ENCODE measurements at regions not wholly inside any gene's neighbourhood (a gene's known extent, or its start where the extent isn't known, plus 50 kb on each side); places are given as distances from the start of the nearest gene placed in this dataset.
"Not testable (repeated sequence)": the region's sequence is repeated elsewhere in the genome, so short reads cannot be mapped to it uniquely, and the experiment has no call there.

DNA sequence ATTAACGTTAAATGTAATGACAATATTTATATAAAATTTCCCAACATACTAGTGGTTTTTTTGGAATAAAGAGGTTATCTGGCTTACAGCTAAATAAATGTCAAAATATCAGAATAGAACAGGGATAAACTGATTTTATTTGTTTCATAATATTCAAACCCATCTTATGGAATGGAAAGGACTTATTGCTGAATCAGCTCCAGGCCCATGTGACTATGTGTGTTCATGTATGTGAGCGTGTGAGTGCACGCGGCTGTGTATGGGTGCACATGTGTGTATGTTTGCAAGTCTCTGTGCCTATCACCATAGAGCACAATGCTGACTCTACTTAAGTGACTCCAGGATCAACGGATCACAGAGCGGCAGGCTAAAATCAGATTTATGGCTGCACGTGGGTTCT, 392.3 kb upstream of the GRM7 start:
- DNase-seq, result no peak

DNA sequence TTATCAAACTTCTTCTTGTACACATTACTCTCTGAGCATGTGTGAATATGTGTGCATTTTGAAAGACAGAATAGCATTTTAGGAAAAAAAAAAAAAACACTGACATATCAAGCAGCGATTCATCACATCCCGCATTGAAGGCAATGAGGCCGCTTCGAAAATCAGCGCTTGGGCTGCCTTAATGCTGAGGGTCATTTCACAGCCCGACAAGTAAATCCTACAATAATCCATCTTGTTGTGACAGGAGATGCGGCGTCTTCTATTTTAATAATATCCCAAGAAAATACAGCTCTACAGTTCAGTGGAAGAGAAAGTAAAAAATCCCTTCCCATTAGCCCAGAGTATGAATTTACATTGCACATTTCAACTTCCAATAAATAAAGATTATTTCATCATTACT, 389.2 kb upstream of the GRM7 start:
- DNase-seq, result no peak

- DNase-seq, result not testable (repeated sequence)
These were observed 370.2 kb upstream of the GRM7 start for GRCh38 chr3:6490487-6491327.

GRCh38 chr3:6491768-6492167, 369.1 kb upstream of the GRM7 start:
- no peak for DNase-seq

- no peak for DNase-seq
These were observed 368.6 kb upstream of the GRM7 start for GRCh38 chr3:6492306-6492705.

DNA sequence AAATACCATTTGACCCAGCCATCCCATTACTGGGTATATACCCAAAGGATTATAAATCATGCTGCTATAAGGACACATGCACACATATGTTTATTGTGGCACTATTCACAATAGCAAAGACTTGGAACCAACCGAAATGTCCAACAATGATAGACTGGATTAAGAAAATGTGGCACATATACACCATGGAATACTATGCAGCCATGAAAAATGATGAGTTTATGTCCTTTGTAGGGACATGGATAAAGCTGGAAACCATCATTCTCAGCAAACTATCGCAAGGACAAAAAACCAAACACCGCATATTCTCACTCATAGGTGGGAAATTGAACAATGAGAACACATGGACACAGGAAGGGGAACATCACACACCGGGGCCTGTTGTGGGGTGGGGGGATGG, 362.0 kb upstream of the GRM7 start:
- DNase-seq, result not testable (repeated sequence)

DNA sequence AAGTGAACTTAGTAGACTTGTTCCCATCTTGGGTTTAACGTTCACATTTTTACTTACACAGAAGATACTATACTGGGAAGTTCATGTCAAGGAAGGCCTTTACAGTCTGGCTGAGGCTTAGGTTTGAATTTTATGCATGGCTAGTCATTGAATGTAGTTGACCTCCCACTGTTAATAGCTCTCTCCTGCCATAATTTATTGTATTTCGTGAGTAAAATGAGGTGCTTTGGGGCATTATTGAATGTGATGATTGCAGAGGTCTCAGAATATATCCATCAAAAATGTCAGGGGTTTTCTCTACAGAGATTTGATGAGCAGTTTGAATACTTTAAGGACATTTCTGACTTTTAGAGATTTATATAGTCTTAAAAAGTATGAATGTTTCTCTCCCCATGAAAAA, 356.6 kb upstream of the GRM7 start:
- DNase-seq, result no peak

DNA sequence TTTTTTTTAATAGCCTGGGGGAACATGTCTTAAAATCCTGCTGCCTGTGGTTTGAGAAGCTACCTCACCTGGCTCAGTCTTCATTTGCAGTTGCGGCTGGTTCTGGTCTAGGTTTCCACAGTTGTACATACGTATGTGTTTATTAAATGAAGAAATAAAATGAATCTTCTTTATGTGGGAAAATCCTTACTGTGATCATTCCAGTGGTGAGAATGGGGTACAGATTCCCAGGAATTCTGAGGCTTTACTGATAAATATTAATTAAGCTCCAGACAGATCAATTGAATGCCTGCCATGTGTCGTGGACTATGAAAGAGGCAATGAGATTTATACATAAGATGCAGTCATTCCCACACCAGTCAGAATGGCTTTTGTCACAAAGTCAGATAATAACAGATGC, 356.1 kb upstream of the GRM7 start:
- DNase-seq, result no peak

DNA sequence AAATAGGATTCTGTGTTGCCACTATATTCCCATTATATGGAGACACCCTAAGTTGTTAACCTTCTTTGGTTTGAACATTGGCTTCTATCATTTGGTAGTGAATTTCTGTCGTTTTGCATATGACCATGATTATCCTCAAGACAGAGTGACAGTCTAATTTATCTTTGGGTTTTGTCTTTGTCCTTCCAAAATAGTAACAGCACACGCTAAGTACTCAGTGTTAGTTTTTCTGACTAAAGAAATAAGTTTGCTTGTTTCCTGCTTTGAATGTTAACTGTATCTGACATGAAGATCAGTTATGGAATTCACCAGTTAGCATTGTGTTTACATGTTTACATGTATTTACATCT, 352.5 kb upstream of the GRM7 start:
- DNase-seq, result no peak

DNA sequence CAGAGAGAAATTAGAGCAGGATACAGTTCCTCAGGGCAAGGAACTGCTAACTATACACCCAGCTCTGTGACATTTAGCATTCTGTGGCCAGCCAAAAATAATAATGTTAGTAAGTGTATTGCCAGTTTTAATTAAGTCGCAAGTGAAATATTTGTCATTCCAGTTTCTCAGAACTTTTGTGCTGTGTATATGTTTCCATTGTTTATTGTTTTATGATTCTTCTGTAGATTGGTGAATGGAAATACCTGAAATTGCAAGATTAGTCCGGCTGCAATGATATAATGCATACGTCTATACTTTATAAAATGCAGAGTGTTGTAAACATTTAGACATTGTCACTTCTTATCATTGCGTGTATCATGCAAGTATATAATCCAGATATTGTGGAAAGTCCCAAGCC, 351.3 kb upstream of the GRM7 start:
- DNase-seq, result no peak

GRCh38 chr3:6510713-6511112, 350.2 kb upstream of the GRM7 start:
- no peak for DNase-seq

DNA sequence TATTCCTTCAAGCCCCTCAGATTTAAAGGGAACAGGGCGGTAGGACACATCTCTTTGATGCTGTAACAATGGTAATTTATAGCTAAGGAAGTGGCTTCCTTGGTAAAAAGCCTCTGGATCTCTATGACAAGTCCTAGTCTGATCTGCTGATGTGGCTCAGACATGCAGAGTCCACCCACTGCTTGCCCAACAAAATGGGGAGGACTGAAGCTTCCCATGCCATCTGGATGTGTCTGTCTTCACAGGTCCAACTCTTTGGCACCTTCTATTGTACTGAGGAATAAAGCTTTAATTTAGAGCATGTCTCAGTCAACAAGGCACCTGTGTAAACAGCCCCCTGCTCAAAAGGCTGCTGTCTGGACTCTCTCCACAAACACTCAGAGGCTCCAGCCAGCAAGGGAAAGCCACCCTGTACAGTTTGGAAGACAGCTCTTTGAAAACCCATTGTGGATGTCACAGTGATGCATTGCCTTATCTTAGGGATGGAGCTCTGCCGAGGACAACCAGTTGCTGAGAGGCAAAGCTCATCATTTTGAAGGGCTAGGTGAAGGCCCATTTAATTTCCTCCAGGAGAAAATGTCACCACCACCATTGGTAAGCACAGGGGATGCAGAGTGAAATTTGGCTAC, 348.6 kb upstream of the GRM7 start:
- no peak for DNase-seq

DNA sequence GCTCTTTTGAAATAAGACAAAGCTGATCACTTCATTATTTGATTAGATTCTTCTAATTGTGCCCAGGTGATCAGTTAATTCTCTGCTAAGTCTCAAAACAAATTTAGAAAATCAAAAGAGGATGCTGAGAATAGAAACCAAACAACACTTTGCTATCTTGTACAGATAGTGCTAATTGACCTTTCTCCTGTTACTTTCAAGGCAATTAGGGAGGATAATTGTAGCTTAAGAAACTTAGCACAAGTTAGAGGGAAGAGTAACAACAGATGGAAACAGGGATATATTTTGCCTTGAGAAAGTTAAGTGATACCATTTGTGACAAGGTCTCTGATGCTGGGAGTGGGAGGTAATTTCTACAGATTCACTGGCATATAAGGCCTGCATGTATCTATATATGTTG, 344.8 kb upstream of the GRM7 start:
- DNase-seq, result no peak

DNA sequence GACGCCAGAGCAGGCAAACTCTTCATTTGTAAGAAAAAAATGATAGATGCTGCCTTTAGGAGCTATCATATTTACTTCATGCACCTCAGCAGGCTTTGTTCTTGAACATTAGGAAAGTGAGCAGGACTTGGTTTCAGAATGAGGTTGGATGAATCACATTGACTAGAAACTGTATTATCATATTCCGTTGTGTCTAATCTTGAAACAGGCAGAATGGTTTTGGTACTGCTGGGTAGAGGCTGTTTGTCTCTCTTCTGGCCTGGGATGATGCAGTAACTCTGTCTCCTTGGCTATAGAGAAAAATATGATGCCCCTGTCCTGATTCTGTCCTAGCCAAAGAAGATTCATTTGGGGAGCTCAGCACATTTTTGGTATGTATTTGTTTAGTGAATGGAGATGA, 344.2 kb upstream of the GRM7 start:
- no peak for DNase-seq

DNA sequence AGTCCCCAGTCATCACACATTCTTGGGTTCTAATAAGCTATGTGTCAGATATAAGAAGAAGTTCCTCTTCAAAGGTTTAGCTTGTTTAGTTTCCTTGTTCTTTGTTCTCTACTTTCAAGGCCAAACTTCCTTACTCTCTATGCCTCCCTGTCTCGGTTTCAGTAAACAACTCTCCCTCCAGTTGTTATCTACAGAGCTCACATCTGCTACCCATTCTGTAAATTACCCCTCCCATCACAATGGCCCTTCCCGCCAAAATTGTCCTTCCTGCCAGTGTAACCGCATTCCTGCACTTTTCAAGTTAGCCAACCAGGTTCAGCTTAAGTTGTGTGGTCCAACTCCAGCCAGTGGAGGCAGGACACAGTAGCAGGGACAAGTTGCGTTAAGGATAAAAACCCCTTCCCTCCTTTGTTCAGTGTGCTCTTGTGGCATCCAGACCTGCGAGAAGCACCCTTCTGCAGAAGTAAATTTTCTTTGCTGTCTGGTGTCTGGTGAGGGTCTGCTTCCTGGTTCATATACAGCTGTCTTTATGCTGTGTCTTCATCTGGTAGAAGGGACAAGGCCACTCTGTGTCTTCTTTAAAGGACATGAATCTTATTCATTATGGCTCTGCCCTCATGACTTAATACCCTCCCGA, 342.1 kb upstream of the GRM7 start:
- no peak for DNase-seq

DNA sequence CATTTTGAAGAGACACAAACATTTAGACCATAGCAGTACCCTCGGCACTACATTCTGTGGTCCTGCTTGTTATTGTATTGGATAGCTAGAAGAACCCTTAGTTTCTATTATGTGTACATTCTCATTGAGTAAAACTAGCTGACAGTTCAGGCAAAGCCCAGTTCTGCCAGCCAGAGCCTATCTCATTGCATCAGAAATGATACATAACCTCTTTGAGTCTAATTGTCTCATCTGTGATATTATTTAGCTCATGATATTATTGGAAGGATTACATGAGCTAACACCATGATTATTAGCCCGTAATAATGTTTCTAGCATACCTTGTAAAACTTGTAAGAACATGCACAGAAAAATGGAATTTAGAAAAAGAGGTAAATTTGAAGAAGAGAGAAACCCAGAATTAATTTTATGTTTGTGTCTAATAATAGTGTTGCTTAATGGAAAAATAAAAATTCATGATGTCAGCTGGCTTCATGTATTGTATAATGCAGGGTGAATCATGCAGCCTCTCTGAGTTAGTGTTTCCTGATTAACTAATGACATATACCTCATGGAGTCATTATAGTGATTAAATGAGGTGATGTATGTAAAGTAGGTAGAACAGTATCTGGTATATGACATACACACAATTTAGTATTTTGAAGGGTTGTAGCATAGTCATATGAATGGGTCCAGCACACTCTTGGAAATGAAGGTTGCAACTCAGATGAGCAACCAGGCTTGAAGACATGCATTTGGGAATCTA, 339.4 kb upstream of the GRM7 start:
- no peak for DNase-seq

GRCh38 chr3:6522191-6522590, 338.7 kb upstream of the GRM7 start:
- no peak for DNase-seq

GRCh38 chr3:6523043-6523442, 337.9 kb upstream of the GRM7 start:
- no peak for DNase-seq

DNA sequence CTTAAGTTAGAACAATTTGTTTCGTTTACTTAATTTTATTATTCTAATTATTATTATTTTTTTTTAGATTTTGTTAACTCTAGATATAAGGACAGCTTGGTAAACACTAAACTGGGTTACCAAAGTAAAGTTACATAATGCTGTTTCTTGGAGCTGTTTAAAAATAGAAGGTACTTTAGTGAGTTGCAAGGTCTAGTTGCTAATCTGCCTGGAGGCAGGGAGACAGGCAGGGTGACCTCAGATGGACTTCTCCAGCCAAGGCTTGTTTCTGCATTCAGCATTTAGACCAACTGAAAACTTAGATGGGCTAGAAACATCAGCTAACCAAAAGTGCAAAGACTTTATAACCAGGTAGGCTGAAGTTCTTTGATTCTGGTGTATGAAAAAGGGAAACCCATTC, 336.4 kb upstream of the GRM7 start:
- no peak for DNase-seq

DNA sequence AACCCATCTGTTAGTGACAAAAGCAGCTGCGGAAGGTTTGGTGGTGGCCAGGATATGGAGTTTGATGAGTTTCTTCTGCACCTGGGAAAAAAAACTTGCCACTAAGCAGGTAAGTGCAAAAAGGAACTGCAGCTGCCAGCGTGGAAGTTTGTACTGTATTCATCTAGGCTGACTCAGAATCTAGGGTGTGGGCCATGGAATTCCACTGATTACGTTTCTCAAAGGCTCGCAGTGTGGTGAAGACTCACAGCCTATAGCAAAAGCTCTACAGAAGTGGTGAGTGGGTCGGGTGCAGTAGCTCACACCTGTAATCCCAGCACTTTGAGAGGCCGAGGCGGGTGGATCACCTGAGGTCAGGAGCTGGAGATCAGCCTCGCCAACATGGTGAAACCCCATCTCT, 334.6 kb upstream of the GRM7 start:
- no peak for DNase-seq

GRCh38 chr3:6526861-6527260, 334.1 kb upstream of the GRM7 start:
- peak; percentile 60 to 72 for DNase-seq

GRCh38 chr3:6528951-6529350, 332.0 kb upstream of the GRM7 start:
- DNase-seq, result no peak

DNA sequence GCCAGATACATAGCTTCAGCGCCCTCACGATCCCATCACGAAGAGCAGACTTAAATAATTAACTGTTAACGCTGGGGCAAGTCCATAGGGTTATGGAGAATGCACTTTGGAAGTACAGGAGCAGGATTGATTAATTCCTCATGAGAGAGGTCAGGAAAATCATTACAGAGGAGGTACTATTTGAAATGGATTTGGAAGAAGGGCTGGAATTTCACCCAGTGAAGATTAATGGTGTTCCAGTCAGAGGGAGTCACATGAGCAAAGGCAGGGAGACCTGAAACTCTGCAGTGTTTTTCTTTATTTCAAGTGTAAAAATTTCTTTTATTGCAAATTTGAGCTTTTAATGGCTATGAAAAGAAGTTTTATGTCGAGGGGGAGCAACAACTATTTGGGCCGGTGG, 329.8 kb upstream of the GRM7 start:
- DNase-seq, result no peak

DNA sequence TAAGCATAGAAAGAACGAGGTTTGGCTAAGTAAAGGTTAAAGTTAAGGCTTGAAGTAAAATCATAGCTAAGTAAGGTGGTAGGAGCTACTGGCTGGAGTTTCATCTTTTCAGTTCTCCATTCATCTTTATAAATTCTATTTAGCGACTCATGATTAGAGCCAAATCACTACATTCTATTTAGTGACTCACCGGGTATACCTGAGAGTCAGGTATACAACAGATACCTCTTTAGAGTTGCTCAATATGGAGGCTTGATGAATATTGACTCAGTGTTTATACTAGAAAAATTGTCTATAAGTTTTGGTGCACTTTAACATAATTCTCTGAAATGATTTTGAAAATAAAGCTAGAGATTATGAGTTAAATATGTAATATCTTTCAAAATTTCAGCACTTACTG, 328.8 kb upstream of the GRM7 start:
- no peak for DNase-seq

Measured in Kasumi-1 (cell line).